NB4 (cell line): ENCODE measurements at regions not wholly inside any gene's neighbourhood (a gene's known extent, or its start where the extent isn't known, plus 50 kb on each side); places are given as distances from the start of the nearest gene placed in this dataset.

Source experiments
- CTCF ChIP-seq: IDR thresholded peaks from one replicate; pipeline ENCODE4 v1.5.1; 2012; ENCODE audit warnings: low read depth, low read length
- MYC ChIP-seq: IDR thresholded peaks from 2 replicates; pipeline ENCODE4 v1.6.1; 2011; ENCODE audit warnings: low read depth, low read length
- POLR2A ChIP-seq: IDR thresholded peaks from 2 replicates; pipeline ENCODE4 v1.6.1; 2011; ENCODE audit warnings: mild to moderate bottlenecking; ENCODE audit not compliant: insufficient read length; ENCODE audit errors: extremely low read depth
- TF ChIP-seq, protein P1 (sequence below): IDR thresholded peaks from 2 replicates; pipeline ENCODE4 v1.6.1; 2011; ENCODE audit warnings: low read depth, low read length

DNA sequence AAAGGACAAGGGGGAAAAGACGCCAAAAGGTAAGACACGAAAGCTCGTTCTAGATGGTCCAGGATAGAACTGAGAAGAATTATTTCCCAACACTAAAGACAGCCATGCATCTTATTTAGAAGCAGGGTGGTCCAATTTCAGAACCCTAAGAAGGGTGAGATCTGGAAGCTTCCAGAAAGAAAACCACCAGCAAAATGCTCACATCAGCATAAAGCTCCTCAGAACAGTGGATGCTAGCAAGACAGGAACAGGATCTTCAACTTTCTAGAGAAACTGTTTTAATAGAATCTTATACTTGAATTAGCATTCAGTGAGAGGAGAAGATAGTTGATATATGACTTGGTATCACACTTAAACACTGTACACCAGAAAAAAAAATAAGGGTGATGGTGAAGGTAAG, 101.5 kb downstream of the ZFP64 start:
- no peak for TF ChIP-seq CTCF
- no peak for TF ChIP-seq POLR2A
- TF ChIP-seq MYC = no peak
- TF ChIP-seq, protein P1, sequence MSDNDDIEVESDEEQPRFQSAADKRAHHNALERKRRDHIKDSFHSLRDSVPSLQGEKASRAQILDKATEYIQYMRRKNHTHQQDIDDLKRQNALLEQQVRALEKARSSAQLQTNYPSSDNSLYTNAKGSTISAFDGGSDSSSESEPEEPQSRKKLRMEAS = no peak
